C4-2B (cell line): ENCODE measurements at regions not wholly inside any gene's neighbourhood (a gene's known extent, or its start where the extent isn't known, plus 50 kb on each side); places are given as distances from the start of the nearest gene placed in this dataset.

Experiments used
- ZFX ChIP-seq: fragments of 450-650 bp; IDR thresholded peaks from 2 replicates; pipeline ENCODE4 v1.6.1; 2017
- TF ChIP-seq, protein P1 (sequence below): fragments of 450-650 bp; conservative IDR thresholded peaks from 2 replicates; pipeline ENCODE4 v1.5.1; 2017; ENCODE audit warnings: mild to moderate bottlenecking

DNA sequence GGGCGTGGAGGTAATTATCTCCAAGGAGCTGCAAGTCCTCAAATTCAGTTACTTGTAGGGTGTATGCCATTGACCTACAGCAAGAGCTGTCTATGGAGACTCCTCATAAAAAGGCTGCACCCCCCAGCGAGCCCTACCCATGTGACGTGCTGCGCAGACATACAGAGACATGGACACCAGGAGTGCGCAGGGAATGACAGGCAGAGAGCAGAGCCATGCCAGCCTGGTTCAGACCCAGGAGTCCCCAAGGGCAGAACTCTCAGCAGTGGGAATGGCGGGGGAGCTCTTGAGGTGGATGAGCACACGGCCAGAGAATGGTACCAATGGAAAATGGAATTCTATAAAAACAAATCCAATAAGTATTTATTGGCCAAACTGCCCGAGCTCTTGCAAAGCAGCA is 310.1 kb downstream of the MYCN start:
- TF ChIP-seq, protein P1, sequence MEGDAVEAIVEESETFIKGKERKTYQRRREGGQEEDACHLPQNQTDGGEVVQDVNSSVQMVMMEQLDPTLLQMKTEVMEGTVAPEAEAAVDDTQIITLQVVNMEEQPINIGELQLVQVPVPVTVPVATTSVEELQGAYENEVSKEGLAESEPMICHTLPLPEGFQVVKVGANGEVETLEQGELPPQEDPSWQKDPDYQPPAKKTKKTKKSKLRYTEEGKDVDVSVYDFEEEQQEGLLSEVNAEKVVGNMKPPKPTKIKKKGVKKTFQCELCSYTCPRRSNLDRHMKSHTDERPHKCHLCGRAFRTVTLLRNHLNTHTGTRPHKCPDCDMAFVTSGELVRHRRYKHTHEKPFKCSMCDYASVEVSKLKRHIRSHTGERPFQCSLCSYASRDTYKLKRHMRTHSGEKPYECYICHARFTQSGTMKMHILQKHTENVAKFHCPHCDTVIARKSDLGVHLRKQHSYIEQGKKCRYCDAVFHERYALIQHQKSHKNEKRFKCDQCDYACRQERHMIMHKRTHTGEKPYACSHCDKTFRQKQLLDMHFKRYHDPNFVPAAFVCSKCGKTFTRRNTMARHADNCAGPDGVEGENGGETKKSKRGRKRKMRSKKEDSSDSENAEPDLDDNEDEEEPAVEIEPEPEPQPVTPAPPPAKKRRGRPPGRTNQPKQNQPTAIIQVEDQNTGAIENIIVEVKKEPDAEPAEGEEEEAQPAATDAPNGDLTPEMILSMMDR = no peak
- TF ChIP-seq ZFX = no peak
